Heart left ventricle (tissue), 13 donors: ENCODE measurements at regions not wholly inside any gene's neighbourhood (a gene's known extent, or its start where the extent isn't known, plus 50 kb on each side); places are given as distances from the start of the nearest gene placed in this dataset.

Experiments
- POLR2A ChIP-seq, 2 donors: fragments of 450-650 bp; IDR thresholded peaks; one replicate each; pipeline ENCODE4 v1.6.1; 2017; ENCODE audit warnings: antibody characterized with exemption in 2 of 2, mild to moderate bottlenecking in 2 of 2, moderate library complexity in 2 of 2
- TF ChIP-seq, protein P1 (sequence below), 12 donors: fragments of 200-600 bp; sonication (generic) in 4 of 12; IDR thresholded peaks; one replicate each; pipeline versions ENCODE4 v1.5.0 to v1.8.0; 2018 to 2022; ENCODE audit warnings: antibody characterized with exemption in 12 of 12, mild to moderate bottlenecking in 5 of 12
- donor health status: ischemic (EF 13 %, LVEDD 7.1; RV severe dilation, severe dysfunction).
- donor health status: DM: no; HTN: yes; CAD: no.
- donor health status: DM: no; HTN: no; CAD: no.
- donor health status: ischemic (EF 25% LVEDD 6.9; RV normal size, moderate dysfunction).
- donor health status: ischemic (EF 25% LVEDD 5.7; RV mildly dilated, moderate dysfunction).
- donor health status: ischemic (EF 35%, LVEDD 5.7; RV mildly dilated, moderate dysfunction).
- donor health status: nonischemic (EF 11% LVEDD 7.7; RV severe dilation, severe dysfunction).
- donor health status: DM: yes; HTN: yes; CAD: no.
- donor health status: PGD.
- donor health status: ischemic (EF 29% LVEDD 5.4; RV normal size, mild dysfunction).
- donor health status: nonischemic (EF 23%, LVEDD 6.1; RV moderate dilation, normal function).

DNA sequence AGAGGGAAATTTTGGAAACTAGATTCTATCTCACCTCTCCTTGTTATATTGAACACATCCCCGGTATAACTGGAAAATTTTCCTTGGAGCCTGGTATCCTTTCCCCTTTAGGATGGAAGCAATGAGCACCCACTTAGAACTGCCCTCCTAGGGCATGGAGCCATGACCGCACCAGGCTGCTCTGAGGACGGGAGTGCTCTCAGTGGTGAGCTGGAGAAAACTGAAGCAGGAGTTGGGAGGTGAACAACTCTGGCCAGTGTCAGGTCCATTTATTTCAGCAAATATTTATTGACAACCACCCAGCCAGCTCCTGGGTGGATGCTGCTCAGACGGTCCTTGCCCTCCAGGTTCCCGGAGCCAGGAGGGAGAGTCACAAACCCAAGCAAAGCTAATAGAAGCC, 278.1 kb downstream of the WDR11 start:
- TF ChIP-seq, protein P1, sequence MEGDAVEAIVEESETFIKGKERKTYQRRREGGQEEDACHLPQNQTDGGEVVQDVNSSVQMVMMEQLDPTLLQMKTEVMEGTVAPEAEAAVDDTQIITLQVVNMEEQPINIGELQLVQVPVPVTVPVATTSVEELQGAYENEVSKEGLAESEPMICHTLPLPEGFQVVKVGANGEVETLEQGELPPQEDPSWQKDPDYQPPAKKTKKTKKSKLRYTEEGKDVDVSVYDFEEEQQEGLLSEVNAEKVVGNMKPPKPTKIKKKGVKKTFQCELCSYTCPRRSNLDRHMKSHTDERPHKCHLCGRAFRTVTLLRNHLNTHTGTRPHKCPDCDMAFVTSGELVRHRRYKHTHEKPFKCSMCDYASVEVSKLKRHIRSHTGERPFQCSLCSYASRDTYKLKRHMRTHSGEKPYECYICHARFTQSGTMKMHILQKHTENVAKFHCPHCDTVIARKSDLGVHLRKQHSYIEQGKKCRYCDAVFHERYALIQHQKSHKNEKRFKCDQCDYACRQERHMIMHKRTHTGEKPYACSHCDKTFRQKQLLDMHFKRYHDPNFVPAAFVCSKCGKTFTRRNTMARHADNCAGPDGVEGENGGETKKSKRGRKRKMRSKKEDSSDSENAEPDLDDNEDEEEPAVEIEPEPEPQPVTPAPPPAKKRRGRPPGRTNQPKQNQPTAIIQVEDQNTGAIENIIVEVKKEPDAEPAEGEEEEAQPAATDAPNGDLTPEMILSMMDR (IDR thresholded peaks at IDR 0.05), result no peak
- TF ChIP-seq POLR2A (IDR thresholded peaks at IDR 0.05), result no peak
